ENCODE measurements at regions not wholly inside any gene's neighbourhood (a gene's known extent, or its start where the extent isn't known, plus 50 kb on each side); places are given as distances from the start of the nearest gene placed in this dataset.

DNA sequence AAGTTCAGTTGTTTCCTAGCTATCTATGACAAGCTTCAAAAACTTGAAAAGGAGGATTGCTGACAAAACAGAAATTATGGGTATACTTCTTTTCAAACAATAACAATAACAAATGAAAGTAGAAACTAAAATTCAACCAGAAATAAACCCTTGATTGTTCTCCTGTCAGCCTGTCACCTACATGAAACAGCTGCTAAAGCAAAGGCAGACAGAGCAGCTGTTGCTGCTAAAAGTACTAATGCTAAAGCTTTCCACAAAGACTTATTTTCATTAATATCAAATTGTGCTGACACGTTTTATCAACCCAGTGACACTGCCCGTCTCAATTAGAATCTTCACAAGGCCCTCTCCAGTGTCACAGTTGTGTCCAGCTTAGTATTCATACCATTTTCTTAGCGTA is 533.2 kb upstream of the GBE1 start:
- Histone ChIP-seq H3K27me3 (ENCODE audit: control insufficient read depth, insufficient read depth, low read length) (no peaks in the 10 kb centered on the region), H3K4me1 (ENCODE audit: control insufficient read depth, insufficient read depth, low read length) (no peaks in the 10 kb centered on the region), H3K36me3 (ENCODE audit: control insufficient read depth, insufficient read depth, low read length) (no peaks in the 10 kb centered on the region), H3K9me3 (ENCODE audit: control insufficient read depth, insufficient read depth, low read depth, low read length) (no peaks in the 10 kb centered on the region), H3K27ac (ENCODE audit: low read depth, low read length) (no peak overlapping the region), H3K9ac (ENCODE audit: low read length) (no peak overlapping the region), H3K4me3 (ENCODE audit: low read depth, low read length) (no peak overlapping the region)

DNA sequence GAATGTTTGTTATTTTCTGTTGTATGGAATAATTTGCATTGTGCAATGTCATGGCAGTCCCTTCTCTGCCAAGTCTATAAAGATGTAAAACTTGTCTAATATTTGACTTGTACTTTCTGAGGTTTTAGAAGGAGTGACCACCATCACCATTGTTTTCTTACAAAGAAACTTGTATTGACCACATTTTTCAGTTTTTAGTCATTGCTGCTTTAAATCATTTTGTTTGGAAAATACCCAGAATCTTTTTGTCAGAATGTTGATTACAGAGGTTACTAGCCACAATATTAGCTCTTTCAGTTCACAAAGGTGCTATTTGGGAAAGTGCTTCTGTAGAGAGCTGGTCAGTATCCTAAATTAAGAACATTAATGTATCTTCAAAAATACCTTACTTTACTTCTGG is 532.4 kb upstream of the GBE1 start:
- H3K27me3 ChIP-seq (ENCODE audit: control insufficient read depth, insufficient read depth, low read length) = no peaks in the 10 kb centered on the region
- no peaks in the 10 kb centered on the region for H3K9me3 ChIP-seq (ENCODE audit: control insufficient read depth, insufficient read depth, low read depth, low read length)
- no peaks in the 10 kb centered on the region for H3K36me3 ChIP-seq (ENCODE audit: control insufficient read depth, insufficient read depth, low read length)
- no peaks in the 10 kb centered on the region for H3K4me1 ChIP-seq (ENCODE audit: control insufficient read depth, insufficient read depth, low read length)
- no peak overlapping the region for H3K4me3 ChIP-seq (ENCODE audit: low read depth, low read length)
- no peak overlapping the region for H3K27ac ChIP-seq (ENCODE audit: low read depth, low read length)
- no peak overlapping the region for H3K9ac ChIP-seq (ENCODE audit: low read length)

DNA sequence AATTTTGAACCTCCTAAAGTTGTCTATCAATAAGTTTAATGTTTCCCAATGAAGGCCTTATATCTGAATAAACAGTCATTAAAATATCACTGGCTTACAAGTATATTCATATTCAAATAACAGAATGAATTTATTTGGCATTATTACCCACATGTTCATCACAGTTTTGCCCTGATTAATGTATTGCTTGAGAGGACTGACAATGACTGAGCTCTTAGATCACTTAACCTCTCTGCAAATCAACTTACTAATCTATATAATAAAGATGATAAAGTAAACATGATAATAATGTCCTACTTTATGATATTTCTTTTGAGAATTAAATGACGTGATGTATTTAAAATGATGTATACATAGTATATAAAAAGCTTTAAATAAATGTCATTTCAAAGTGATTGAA is 532.0 kb upstream of the GBE1 start:
- H3K4me1 ChIP-seq (ENCODE audit: control insufficient read depth, insufficient read depth, low read length) = no peaks in the 10 kb centered on the region
- no peak overlapping the region for H3K27ac ChIP-seq (ENCODE audit: low read depth, low read length)
- H3K4me3 ChIP-seq (ENCODE audit: low read depth, low read length) = no peak overlapping the region
- H3K9me3 ChIP-seq (ENCODE audit: control insufficient read depth, insufficient read depth, low read depth, low read length) = no peaks in the 10 kb centered on the region
- H3K36me3 ChIP-seq (ENCODE audit: control insufficient read depth, insufficient read depth, low read length) = no peaks in the 10 kb centered on the region
- H3K27me3 ChIP-seq (ENCODE audit: control insufficient read depth, insufficient read depth, low read length) = no peaks in the 10 kb centered on the region
- H3K9ac ChIP-seq (ENCODE audit: low read length) = no peak overlapping the region

DNA sequence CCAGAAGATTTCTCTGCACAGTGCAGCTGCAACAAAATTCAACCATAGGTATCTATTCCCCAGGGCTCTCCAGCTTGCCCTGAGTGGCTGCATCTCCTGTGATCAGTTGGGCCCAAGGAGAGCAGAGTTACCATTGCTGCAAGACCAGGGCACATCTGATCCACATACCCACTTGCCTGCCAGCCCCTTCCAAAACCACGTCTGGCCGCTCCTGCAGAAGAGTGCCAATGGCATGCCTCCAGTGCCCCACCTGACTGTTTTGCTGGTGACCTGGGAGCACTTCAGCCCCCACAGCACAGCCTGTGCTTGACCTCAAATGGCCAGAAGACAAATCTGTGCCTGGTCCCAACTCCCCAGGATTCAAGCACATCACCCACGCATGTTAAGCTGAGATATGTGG is 526.1 kb upstream of the GBE1 start:
- H3K9me3 ChIP-seq (ENCODE audit: control insufficient read depth, insufficient read depth, low read depth, low read length) = no peaks in the 10 kb centered on the region
- H3K4me3 ChIP-seq (ENCODE audit: low read depth, low read length) = no peak overlapping the region
- H3K36me3 ChIP-seq (ENCODE audit: control insufficient read depth, insufficient read depth, low read length) = no peaks in the 10 kb centered on the region
- no peak overlapping the region for H3K27ac ChIP-seq (ENCODE audit: low read depth, low read length)
- no peaks in the 10 kb centered on the region for H3K27me3 ChIP-seq (ENCODE audit: control insufficient read depth, insufficient read depth, low read length)
- H3K4me1 ChIP-seq (ENCODE audit: control insufficient read depth, insufficient read depth, low read length) = no peaks in the 10 kb centered on the region
- no peak overlapping the region for H3K9ac ChIP-seq (ENCODE audit: low read length)

DNA sequence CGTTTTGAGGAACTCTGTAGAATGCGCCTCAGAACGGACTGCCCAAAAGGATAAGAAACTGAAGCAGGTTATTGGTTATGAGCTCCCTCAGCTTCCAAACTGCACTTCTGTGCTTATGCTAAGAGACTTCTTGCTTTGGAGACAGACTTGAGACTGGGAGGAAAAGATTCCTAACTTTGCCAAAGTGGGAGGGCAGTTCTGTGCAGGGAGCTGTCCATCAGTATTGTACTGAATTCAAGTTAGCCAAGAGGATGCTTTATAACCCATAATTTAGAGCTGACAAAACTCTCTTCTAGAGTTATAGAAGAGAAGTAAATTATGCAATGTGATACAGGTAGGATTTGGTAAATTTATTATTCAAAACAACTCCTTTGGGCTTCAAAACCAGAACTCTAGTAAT is 519.8 kb upstream of the GBE1 start:
- no peaks in the 10 kb centered on the region for H3K27me3 ChIP-seq (ENCODE audit: control insufficient read depth, insufficient read depth, low read length)
- no peaks in the 10 kb centered on the region for H3K36me3 ChIP-seq (ENCODE audit: control insufficient read depth, insufficient read depth, low read length)
- no peaks in the 10 kb centered on the region for H3K9me3 ChIP-seq (ENCODE audit: control insufficient read depth, insufficient read depth, low read depth, low read length)
- H3K9ac ChIP-seq (ENCODE audit: low read length) = no peak overlapping the region
- no peak overlapping the region for H3K4me3 ChIP-seq (ENCODE audit: low read depth, low read length)
- no peaks in the 10 kb centered on the region for H3K4me1 ChIP-seq (ENCODE audit: control insufficient read depth, insufficient read depth, low read length)
- no peak overlapping the region for H3K27ac ChIP-seq (ENCODE audit: low read depth, low read length)

DNA sequence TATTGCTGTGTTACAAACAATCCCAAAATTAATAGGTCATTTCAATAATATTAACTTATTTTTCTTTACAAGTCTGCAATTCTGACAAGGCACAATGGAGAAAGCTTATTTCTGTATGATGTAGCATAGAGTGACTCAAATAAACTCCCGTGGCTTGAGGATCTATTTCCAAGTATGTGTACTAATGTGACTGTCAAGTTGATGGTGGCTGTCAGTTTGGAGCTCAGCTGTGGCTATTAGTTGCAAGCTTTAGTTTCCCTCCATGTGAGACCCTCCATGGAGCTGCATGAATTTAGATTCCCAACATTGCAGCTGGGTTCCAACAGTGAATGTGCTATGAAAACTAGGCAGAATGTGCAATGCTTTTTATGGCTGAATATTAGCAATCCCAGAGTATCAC is 515.5 kb upstream of the GBE1 start:
- Histone ChIP-seq H3K36me3 (ENCODE audit: control insufficient read depth, insufficient read depth, low read length) (no peaks in the 10 kb centered on the region), H3K4me1 (ENCODE audit: control insufficient read depth, insufficient read depth, low read length) (no peaks in the 10 kb centered on the region), H3K27me3 (ENCODE audit: control insufficient read depth, insufficient read depth, low read length) (no peaks in the 10 kb centered on the region), H3K27ac (ENCODE audit: low read depth, low read length) (no peak overlapping the region), H3K9ac (ENCODE audit: low read length) (no peak overlapping the region), H3K9me3 (ENCODE audit: control insufficient read depth, insufficient read depth, low read depth, low read length) (no peaks in the 10 kb centered on the region), H3K4me3 (ENCODE audit: low read depth, low read length) (no peak overlapping the region)

DNA sequence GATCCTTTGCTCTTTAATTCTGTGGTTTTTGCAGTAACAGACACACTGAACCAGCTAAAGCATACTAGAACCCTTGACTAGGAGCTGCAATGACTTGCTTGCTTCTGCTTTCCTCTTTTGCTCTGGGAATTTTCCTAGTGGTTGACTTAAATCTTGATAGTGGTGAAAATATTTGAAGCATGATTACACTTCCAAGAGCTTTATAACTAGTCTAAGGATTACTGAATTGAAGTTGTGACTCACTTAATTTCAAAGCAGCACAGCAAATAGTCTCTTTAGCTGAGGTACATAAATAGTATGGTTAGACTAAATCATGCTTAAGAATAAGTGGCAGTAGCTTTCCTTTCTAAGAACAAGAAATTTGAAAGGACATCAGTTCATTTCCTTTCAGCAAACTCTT is 513.5 kb upstream of the GBE1 start:
- Histone ChIP-seq H3K36me3 (ENCODE audit: control insufficient read depth, insufficient read depth, low read length) (no peaks in the 10 kb centered on the region), H3K27ac (ENCODE audit: low read depth, low read length) (no peak overlapping the region), H3K27me3 (ENCODE audit: control insufficient read depth, insufficient read depth, low read length) (no peaks in the 10 kb centered on the region), H3K4me3 (ENCODE audit: low read depth, low read length) (no peak overlapping the region), H3K9ac (ENCODE audit: low read length) (no peak overlapping the region), H3K4me1 (ENCODE audit: control insufficient read depth, insufficient read depth, low read length) (no peaks in the 10 kb centered on the region), H3K9me3 (ENCODE audit: control insufficient read depth, insufficient read depth, low read depth, low read length) (0 out of 2 replicates have a peak, but pooled peaks cover 2% of the 10 kb centered on the region)

DNA sequence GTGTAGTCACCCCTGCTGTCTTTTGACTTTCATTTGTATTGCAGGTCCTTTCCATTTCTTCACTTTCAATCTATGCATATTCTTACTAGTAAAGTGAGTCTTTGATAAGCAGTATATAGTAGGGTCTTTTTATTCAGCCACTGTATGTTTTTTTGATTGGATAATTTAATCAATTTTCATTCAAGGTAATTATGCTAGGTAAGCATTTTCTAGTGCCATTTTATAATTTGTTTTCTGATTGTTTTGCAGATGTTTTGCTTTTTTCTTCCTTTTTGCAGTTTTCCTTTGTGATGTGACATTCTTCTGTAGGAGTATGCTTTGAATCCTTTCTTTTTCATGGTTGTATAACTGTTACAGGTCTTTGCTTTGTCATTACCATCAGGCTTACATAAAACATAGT is 504.3 kb upstream of the GBE1 start:
- H3K4me1 ChIP-seq (ENCODE audit: control insufficient read depth, insufficient read depth, low read length) = peaks cover 7% of the 10 kb centered on the region; the same call in 1 of the 2 replicates
- no peaks in the 10 kb centered on the region for H3K9me3 ChIP-seq (ENCODE audit: control insufficient read depth, insufficient read depth, low read depth, low read length)
- H3K27me3 ChIP-seq (ENCODE audit: control insufficient read depth, insufficient read depth, low read length) = no peaks in the 10 kb centered on the region
- no peak overlapping the region for H3K4me3 ChIP-seq (ENCODE audit: low read depth, low read length)
- no peaks in the 10 kb centered on the region for H3K36me3 ChIP-seq (ENCODE audit: control insufficient read depth, insufficient read depth, low read length)
- no peak overlapping the region for H3K9ac ChIP-seq (ENCODE audit: low read length)
- no peak overlapping the region for H3K27ac ChIP-seq (ENCODE audit: low read depth, low read length)

DNA sequence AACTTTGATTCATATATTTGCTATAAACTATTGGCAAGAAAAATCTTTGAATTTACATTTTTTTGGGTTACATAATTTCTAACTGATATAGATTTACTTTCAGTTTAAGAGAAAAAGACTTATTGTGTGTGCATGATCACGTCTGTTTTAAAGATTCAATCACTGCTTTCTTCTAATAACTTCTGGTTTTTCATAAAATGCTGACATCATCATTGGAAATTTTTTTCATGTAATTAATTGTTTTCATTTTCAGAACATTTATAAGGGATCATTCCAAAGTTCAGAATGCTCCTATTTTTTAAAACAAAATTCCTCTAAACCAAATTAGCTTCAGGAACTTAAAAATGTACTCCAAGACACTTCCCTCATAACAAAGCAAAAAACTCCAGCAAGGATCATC is 500.7 kb upstream of the GBE1 start:
- H3K36me3 ChIP-seq (ENCODE audit: control insufficient read depth, insufficient read depth, low read length) = no peaks in the 10 kb centered on the region
- peaks cover 7% of the 10 kb centered on the region; the same call in 1 of the 2 replicates for H3K4me1 ChIP-seq (ENCODE audit: control insufficient read depth, insufficient read depth, low read length)
- no peaks in the 10 kb centered on the region for H3K27me3 ChIP-seq (ENCODE audit: control insufficient read depth, insufficient read depth, low read length)
- H3K9me3 ChIP-seq (ENCODE audit: control insufficient read depth, insufficient read depth, low read depth, low read length) = no peaks in the 10 kb centered on the region
- H3K9ac ChIP-seq (ENCODE audit: low read length) = no peak overlapping the region
- no peak overlapping the region for H3K27ac ChIP-seq (ENCODE audit: low read depth, low read length)
- no peak overlapping the region for H3K4me3 ChIP-seq (ENCODE audit: low read depth, low read length)

DNA sequence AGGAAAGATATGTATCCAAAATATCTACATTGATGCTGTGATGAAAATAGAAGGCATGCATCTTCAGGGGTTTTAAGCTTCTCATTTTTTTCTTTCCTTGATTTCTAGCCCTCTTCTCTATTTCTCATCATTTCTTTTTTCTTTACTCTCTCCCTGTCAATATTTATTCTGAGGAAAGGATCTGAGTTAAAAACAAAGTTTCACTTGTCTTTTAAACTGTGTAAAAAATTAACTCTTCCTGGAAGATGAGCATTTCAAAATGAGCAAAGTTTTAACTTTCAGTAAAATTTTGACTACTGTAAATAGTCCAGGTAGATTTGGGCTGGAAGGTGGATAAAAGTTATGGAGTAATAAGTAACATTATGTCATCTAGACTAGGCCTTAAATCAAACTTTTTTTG is 500.2 kb upstream of the GBE1 start:
- Histone ChIP-seq H3K4me1 (ENCODE audit: control insufficient read depth, insufficient read depth, low read length) (peaks cover 7% of the 10 kb centered on the region; the same call in 1 of the 2 replicates), H3K9me3 (ENCODE audit: control insufficient read depth, insufficient read depth, low read depth, low read length) (no peaks in the 10 kb centered on the region), H3K27ac (ENCODE audit: low read depth, low read length) (no peak overlapping the region), H3K27me3 (ENCODE audit: control insufficient read depth, insufficient read depth, low read length) (no peaks in the 10 kb centered on the region), H3K36me3 (ENCODE audit: control insufficient read depth, insufficient read depth, low read length) (no peaks in the 10 kb centered on the region), H3K4me3 (ENCODE audit: low read depth, low read length) (no peak overlapping the region), H3K9ac (ENCODE audit: low read length) (no peak overlapping the region)

DNA sequence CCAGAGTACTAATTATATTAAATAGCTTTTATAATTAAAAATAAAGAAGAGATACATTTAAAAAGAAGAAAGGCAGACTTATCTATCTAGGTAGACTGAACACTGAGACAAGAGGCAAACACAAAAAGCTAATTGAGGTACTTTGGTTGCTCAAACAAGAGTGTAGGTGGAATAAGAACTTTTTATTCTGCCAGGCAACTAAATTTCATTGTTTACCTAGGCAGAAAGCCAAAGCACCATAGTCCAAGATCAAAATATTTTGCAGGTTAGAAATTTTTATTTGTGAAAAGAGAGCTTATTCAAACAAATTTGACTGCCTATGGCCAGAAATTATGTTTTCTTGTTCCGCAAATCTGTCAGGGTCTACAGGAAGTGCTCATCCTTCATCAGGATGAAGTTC is 499.6 kb upstream of the GBE1 start:
- Histone ChIP-seq H3K9me3 (ENCODE audit: control insufficient read depth, insufficient read depth, low read depth, low read length) (no peaks in the 10 kb centered on the region), H3K36me3 (ENCODE audit: control insufficient read depth, insufficient read depth, low read length) (no peaks in the 10 kb centered on the region), H3K4me1 (ENCODE audit: control insufficient read depth, insufficient read depth, low read length) (peaks cover 7% of the 10 kb centered on the region; the same call in 1 of the 2 replicates), H3K27me3 (ENCODE audit: control insufficient read depth, insufficient read depth, low read length) (no peaks in the 10 kb centered on the region), H3K9ac (ENCODE audit: low read length) (no peak overlapping the region), H3K4me3 (ENCODE audit: low read depth, low read length) (no peak overlapping the region), H3K27ac (ENCODE audit: low read depth, low read length) (no peak overlapping the region)

DNA sequence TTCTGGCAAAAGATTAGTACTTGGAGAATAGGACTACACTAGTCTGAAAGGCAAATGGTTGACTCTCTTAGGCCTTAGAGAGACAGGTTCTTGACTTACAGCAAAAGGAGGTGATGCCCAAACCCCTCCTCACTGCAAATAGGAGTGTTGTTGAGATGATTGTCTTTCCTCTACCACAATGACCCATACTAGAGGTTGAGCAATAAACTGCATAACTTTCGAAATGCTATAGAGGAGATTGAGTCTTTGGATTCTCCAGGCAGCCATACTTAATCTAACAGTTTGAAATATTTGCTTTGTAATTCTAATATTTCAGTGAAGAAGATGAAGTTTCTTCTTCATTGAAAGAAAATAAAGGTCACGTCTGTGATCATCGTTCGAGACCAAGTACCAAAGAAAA is 498.5 kb upstream of the GBE1 start:
- Histone ChIP-seq H3K4me1 (ENCODE audit: control insufficient read depth, insufficient read depth, low read length) (peaks cover 7% of the 10 kb centered on the region; the same call in 1 of the 2 replicates), H3K36me3 (ENCODE audit: control insufficient read depth, insufficient read depth, low read length) (no peaks in the 10 kb centered on the region), H3K27ac (ENCODE audit: low read depth, low read length) (no peak overlapping the region), H3K9ac (ENCODE audit: low read length) (no peak overlapping the region), H3K9me3 (ENCODE audit: control insufficient read depth, insufficient read depth, low read depth, low read length) (no peaks in the 10 kb centered on the region), H3K4me3 (ENCODE audit: low read depth, low read length) (no peak overlapping the region), H3K27me3 (ENCODE audit: control insufficient read depth, insufficient read depth, low read length) (no peaks in the 10 kb centered on the region)

Data from HUES6 (cell line).